ELF-1 (cell line): ENCODE measurements at regions not wholly inside any gene's neighbourhood (a gene's known extent, or its start where the extent isn't known, plus 50 kb on each side); places are given as distances from the start of the nearest gene placed in this dataset.
A peak's percentile ranks its signal among the peaks of the same experiment; 100 is the strongest.
"Not testable (repeated sequence)": the region's sequence is repeated elsewhere in the genome, so short reads cannot be mapped to it uniquely, and the experiment has no call there.

Experiments used
- DNase-seq: peaks from one replicate; pipeline ENCODE4 v3.0.0-alpha.2; 2016; ENCODE audit warnings: low read depth, low spot score

- no peak for DNase-seq
Measured at GRCh38 chr10:78210548-78210947, 176.9 kb downstream of the RPS24 start.

DNA sequence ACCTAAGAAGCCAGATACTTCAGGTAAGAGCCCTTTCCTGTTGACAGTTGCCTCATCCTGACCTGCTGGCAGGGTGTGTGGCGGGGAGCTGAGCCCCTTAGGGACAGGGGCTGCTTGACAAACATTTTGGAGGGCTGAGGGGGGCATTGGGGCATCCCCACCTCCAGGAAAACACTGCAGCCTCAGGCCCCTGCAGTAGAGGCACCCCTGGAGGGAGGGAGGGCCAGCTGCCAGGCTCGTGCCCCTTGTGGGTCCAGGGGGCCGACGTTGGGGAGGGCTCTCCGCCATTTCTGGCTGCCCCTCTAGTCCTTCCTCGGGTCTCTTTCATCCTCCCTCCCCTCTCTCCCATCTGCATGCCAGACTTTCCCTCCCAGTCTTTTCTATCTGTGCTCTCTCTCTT lies 177.3 kb downstream of the RPS24 start:
- DNase-seq: no peak

DNA sequence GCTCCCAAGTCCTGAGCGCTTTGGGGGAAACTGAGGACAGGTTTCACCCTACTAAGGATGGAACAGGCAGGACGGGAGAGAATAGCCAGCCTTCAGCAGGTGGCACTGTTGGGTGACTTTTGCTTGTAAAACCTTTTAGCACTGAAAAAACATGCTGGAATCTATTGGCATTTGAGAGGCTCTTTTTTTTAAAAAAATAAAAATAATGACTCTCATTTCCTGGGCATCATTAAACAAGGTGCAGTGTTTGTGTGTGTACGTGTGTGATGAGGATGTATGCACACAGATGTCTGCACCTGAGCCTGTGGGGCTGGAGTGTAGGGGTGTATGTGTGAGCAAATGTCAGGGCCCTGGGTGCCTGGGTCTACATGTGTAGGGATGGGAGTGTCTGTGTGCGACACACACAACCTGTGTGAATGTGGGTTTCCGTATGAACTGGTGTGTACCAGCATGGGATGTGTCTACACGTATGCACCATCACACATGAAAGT lies 177.9 kb downstream of the RPS24 start:
- peak; percentile 45 for DNase-seq

DNA sequence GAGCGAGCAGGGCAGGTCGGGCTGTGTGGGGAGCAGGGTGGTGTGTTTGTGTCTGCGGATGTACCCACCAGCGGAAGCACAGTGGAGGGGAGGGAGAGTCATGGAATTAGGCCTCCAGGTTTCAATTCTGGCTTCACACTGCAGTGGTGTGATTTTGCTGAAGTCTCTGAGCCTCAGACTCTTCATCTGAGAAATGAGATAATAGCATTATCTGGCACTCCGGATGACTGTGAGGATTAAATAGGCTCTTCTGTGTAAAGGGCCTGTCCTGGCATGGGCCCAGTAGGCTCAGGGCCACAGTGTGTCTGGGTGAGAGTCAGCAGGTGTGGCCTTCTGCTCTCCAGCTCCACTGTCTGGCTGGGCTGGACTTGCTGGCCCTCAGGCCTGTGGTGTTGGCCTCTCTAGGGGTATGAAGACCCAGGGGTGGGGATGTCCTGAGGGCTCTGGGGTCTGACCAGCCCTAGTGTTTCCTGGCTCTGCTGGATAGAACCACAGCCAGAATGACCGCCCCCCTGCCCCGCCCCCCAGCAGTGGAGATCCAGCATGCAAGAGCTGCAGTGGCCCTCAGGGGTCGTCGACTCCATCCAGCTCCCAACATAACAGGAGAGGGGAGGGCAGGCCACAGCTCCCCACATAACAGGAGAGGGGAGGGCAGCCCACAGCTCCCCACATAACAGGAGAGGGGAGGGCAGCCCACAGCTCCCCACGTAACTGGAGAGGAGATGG lies 178.6 kb downstream of the RPS24 start:
- DNase-seq: peak; percentile 29

DNA sequence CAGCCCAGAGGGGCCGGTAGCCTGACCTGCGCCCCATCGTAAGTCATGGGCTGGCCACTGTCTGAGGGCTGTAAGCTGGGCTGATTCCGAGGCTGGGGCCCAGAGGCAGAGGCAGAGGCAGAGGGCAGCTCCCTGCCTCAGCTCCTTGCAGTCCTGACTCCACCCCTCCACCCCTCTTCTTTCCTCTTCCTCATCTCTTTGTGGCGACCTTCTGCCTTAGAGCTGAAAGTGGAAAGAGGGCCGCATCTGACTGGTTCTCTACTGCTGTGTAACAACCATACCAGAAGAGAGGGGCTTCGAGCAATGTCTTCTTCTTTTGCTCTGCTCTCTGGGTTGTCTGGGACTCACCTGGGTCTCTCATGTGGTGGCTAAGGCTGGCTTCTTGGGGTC lies 179.1 kb downstream of the RPS24 start:
- DNase-seq: no peak

- no peak for DNase-seq
Measured at GRCh38 chr10:78214955-78215354, 181.3 kb downstream of the RPS24 start.

- peak; percentile 29 for DNase-seq
Measured at GRCh38 chr10:78215645-78216044, 182.0 kb downstream of the RPS24 start.

GRCh38 chr10:78217336-78217735 lies 183.7 kb downstream of the RPS24 start:
- no peak for DNase-seq

DNA sequence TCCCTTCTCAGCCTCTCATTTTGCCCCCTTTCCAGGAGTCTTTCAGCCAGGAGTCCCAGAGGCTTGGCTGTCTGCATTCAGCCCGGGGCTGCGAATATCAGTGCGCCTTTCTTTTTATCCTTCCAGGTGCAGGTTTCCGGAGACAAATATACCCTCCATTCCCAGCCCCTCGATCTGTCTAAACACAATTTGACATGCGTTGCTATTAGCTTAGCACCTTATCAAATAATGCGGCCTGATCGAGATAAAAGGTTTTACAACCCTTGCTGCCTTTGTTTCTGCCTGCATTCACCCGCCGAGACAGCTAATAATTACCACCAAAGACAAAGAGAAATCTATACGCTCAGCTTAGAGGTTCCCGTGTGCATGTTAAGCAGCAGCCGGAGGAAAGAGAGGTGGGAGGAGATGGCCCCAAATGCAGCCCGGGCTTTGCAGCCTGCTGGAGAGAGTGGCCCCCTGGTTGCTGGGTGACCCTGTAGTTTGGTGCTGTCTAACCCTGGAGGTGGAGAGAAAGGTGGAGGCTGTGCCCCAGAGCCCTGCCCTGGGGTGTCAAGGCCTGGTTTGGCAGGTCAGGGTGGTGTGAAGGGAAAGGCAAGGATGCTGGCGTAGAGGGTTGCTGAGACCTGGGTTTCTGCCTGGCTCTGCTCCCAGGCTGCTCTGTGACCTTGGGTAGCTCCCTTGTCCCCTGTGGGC lies 185.3 kb downstream of the RPS24 start:
- DNase-seq: no peak

DNA sequence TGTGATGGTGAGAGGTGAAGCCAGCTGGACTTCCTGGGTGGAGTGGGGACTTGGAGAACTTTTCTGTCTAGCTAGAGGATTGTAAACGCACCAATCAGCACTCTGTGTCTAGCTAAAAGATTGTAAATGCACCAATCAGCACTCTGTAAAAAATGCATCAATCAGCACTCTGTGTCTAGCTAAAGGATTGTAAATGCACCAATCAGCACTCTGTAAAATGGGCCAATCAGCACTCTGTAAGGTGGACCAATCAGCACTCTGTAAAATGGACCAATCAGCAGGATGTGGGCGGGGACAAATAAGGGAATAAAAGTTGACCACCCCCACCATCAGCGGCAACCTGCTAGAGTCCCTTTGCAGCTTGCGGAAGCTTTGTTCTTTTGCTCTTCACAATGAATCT lies 185.9 kb downstream of the RPS24 start:
- not testable (repeated sequence) for DNase-seq

GRCh38 chr10:78220781-78221180 lies 187.1 kb downstream of the RPS24 start:
- DNase-seq: no peak

DNA sequence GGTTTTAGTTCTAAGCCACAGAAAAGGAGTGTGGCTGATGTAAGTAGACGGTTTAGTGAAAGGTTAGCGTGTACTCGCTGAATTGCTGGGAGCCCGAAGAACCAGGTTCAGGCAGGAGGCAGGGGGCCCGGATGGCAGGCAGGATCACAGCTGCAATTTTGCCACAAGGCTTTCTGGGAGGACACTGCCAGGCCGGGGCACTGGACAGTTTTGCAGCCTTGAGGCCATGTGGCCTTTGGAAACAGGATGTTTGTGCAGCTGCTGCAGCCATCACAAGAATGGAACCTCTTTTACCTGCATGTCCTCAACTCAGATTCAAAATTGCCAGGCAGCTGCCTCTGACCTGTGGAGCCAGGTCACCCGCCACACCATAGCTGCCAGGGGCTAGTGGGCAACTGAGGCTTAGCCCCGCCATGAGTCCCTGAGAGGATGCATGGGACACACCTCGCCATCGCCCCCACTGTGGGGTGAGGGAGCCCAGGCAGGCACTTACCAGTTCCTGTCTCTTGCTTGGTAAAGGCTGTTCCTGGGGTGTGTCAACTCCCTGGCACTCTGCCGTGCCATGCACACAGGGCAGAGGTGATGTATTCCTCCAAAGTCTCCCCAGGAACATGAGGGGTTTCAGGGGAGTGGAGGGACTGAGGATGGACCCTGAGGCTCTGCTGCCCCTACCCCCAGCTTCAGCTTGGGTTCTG lies 188.6 kb downstream of the RPS24 start:
- DNase-seq: no peak

GRCh38 chr10:78223088-78223487 lies 189.4 kb downstream of the RPS24 start:
- no peak for DNase-seq

GRCh38 chr10:78224602-78225001 lies 190.9 kb downstream of the RPS24 start:
- no peak for DNase-seq

DNA sequence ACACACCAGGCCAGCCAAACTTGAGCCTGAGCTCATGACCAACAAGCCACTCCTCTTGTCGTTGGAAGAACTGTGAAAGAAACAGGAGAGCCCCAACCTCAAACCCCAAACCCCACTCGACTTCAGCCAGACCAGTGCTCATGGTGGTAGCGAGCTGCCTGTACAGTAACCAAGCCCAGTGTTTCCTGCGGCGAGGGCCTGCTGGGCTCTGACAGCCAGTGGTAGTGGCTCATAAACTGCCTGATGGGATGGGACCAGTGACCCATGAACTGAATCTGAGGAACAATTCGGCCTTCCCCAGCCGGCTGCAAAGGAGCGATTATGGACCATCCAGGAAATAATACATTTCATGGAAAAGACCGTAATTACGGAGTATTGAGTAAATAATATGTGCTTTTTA lies 191.9 kb downstream of the RPS24 start:
- no peak for DNase-seq

- no peak for DNase-seq
Measured at GRCh38 chr10:78229489-78229888, 195.8 kb downstream of the RPS24 start.

GRCh38 chr10:78229950-78230675 lies 196.4 kb downstream of the RPS24 start:
- no peak for DNase-seq

- no peak for DNase-seq
Measured at GRCh38 chr10:78231327-78231726, 197.7 kb downstream of the RPS24 start.

GRCh38 chr10:78231939-78232338 lies 198.3 kb downstream of the RPS24 start:
- DNase-seq: peak; percentile 30

- no peak for DNase-seq
Measured at GRCh38 chr10:78236416-78237015, 202.9 kb downstream of the RPS24 start.

DNA sequence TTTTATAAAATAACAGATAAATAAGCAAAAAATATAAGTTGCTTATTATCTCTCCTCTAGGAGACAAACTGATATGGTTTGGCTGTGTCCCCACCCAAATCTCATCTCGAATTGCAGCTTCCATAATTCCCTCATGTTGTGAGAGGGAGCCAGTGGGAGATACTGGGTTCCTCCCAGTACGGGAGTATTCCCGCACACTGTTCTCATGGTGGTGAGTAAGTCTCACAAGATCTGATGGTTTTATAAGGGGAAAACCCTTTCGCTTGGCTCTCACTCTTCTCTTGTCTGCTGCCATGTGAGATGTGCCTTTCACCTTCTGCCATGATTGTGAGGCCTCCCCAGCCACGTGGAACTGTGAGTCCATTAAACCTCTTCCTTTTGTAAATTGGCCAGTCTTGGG lies 204.3 kb downstream of the RPS24 start:
- not testable (repeated sequence) for DNase-seq
